Liver (tissue), 8 donors: ENCODE measurements at regions not wholly inside any gene's neighbourhood (a gene's known extent, or its start where the extent isn't known, plus 50 kb on each side); places are given as distances from the start of the nearest gene placed in this dataset.

Experiments used
- DNase-seq: peaks from one replicate; pipeline ENCODE4 v3.0.0-alpha.2; 2017; ENCODE audit warnings: low spot score
- H3K27ac ChIP-seq, 2 donors: one replicate each; pipeline ENCODE4 v1.7.0; 2013; ENCODE audit warnings: inconsistent platforms in 2 of 2, low read length in 2 of 2, control low read depth in 1 of 2, low read depth in 1 of 2, mild to moderate bottlenecking in 1 of 2
- H3K27me3 ChIP-seq, 4 donors: one replicate each; pipeline versions ENCODE4 v1.6.1 to v1.7.0; 2013; ENCODE audit warnings: low read length in 3 of 4, inconsistent platforms in 1 of 4, mild to moderate bottlenecking in 1 of 4, moderate library complexity in 1 of 4; ENCODE audit not compliant: control insufficient read depth in 4 of 4, insufficient read depth in 4 of 4
- H3K36me3 ChIP-seq, 4 donors: one replicate each; pipeline versions ENCODE4 v1.6.1 to v1.7.0; 2013; ENCODE audit warnings: low read length in 3 of 4, mild to moderate bottlenecking in 3 of 4, low read depth in 1 of 4, moderate library complexity in 1 of 4; ENCODE audit not compliant: control insufficient read depth in 4 of 4, insufficient read depth in 3 of 4
- H3K4me1 ChIP-seq, 4 donors: one replicate each; pipeline versions ENCODE4 v1.6.1 to v1.7.0; 2013; ENCODE audit warnings: low read length in 3 of 4, mild to moderate bottlenecking in 3 of 4, moderate library complexity in 1 of 4; ENCODE audit not compliant: control insufficient read depth in 4 of 4, insufficient read depth in 4 of 4
- H3K4me3 ChIP-seq, 3 donors: one replicate each; pipeline versions ENCODE4 v1.6.1 to v1.7.0; 2013; ENCODE audit warnings: low read length in 3 of 3, control low read depth in 1 of 3, low read depth in 1 of 3, mild to moderate bottlenecking in 1 of 3
- H3K9ac ChIP-seq, 2 donors: one replicate each; pipeline ENCODE4 v1.7.0; 2013; ENCODE audit warnings: low read length in 2 of 2, mild to moderate bottlenecking in 2 of 2, moderate library complexity in 2 of 2, control low read depth in 1 of 2, low read depth in 1 of 2
- H3K9me3 ChIP-seq, 4 donors: one replicate each; pipeline versions ENCODE4 v1.6.1 to v1.7.0; 2013; ENCODE audit warnings: low read length in 3 of 4; ENCODE audit not compliant: control insufficient read depth in 4 of 4
- EGR1 ChIP-seq, 2 donors: IDR thresholded peaks; 2 replicates each; pipeline ENCODE4 v1.6.1; 2016 to 2018; ENCODE audit warnings: antibody characterized with exemption in 2 of 2, low read depth in 2 of 2
- FOXA1 ChIP-seq: IDR thresholded peaks from 2 replicates; pipeline ENCODE4 v1.6.1; 2016; ENCODE audit warnings: antibody characterized with exemption
- FOXA2 ChIP-seq: IDR thresholded peaks from 2 replicates; pipeline ENCODE4 v1.6.1; 2016; ENCODE audit warnings: antibody characterized with exemption
- GABPA ChIP-seq, 2 donors: IDR thresholded peaks in 1 of 2; conservative IDR thresholded peaks in 1 of 2; 2 replicates each; pipeline ENCODE4 v1.6.1; 2016; ENCODE audit warnings: antibody characterized with exemption in 2 of 2, mild to moderate bottlenecking in 1 of 2, moderate library complexity in 1 of 2
- HNF4G ChIP-seq: IDR thresholded peaks from 2 replicates; pipeline ENCODE4 v1.6.1; 2016; ENCODE audit warnings: antibody characterized with exemption
- JUND ChIP-seq, 2 donors: IDR thresholded peaks; 2 replicates each; pipeline ENCODE4 v1.6.1; 2016; ENCODE audit warnings: antibody characterized with exemption in 2 of 2
- NR2F2 ChIP-seq: IDR thresholded peaks from 2 replicates; pipeline ENCODE4 v1.6.1; 2016; ENCODE audit warnings: antibody characterized with exemption
- RAD21 ChIP-seq, 2 donors: IDR thresholded peaks; 2 replicates each; pipeline ENCODE4 v1.6.1; 2016; ENCODE audit warnings: antibody characterized with exemption in 2 of 2, mild to moderate bottlenecking in 2 of 2
- RXRA ChIP-seq, 2 donors: IDR thresholded peaks; 2 replicates each; pipeline ENCODE4 v1.6.1; 2017 to 2018; ENCODE audit warnings: antibody characterized with exemption in 2 of 2, mild to moderate bottlenecking in 1 of 2
- SP1 ChIP-seq: IDR thresholded peaks from 2 replicates; pipeline ENCODE4 v1.6.1; 2018; ENCODE audit warnings: antibody characterized with exemption, mild to moderate bottlenecking
- TAF1 ChIP-seq: conservative IDR thresholded peaks from 2 replicates; pipeline ENCODE4 v1.6.1; 2016; ENCODE audit warnings: antibody characterized with exemption, mild to moderate bottlenecking
- YY1 ChIP-seq: IDR thresholded peaks from 2 replicates; pipeline ENCODE4 v1.6.1; 2016; ENCODE audit warnings: antibody characterized with exemption, mild to moderate bottlenecking
- WGBS: extraction: QIAGEN DNeasy Blood & Tissue Kit; methylation state at CpG from one replicate; pipeline ENCODE4 v1.1.7; 2013; 5-methylcytosine and 5-hydroxymethylcytosine counted together
- TF ChIP-seq, protein P1 (sequence below): IDR thresholded peaks from 2 replicates; pipeline ENCODE4 v1.6.1; 2016; ENCODE audit warnings: antibody characterized with exemption, mild to moderate bottlenecking
- TF ChIP-seq, protein P2 (sequence below): IDR thresholded peaks from 2 replicates; pipeline ENCODE4 v1.6.1; 2016; ENCODE audit warnings: antibody characterized with exemption
- TF ChIP-seq, protein P3 (sequence below): fragments of 150-350 bp; IDR thresholded peaks from 2 replicates; pipeline ENCODE4 v1.5.1; 2017; ENCODE audit warnings: improper control_type of control experiment, low read depth, low read length; ENCODE audit not compliant: missing input control
- TF ChIP-seq, protein P4 (sequence below): IDR thresholded peaks from 2 replicates; pipeline ENCODE4 v1.6.1; 2016; ENCODE audit warnings: antibody characterized with exemption
- donor health status: healthy.
- donor health status: healthy.
- donor health status: healthy.
- donor health status: healthy.
- donor health status: healthy.

DNA sequence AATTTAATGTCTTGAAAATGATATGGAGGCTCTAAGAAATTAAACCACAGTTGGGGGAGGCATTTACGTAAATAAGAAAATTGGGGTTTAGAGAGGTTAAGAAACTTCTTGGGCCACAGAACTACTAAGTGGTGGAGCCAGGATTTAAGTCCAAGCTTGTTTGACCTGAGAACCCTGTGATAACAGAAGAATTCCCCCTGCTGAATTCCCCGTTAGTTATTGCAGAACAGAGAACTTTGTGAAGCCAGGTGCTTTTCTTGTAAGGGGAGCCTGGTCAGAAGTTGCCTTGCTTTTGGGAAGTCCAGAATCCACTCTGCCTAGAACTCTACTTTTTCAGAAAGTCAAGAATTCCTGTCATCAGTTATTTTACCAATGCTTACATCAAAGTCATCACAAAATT is 309.3 kb upstream of the SEMA6A start:
- 88% methylated on average over 2 of the region's 2 CpGs for WGBS
- Histone ChIP-seq H3K27me3 (no peaks in the 10 kb centered on the region), H3K9ac (no peak overlapping the region), H3K4me1 (no peaks in the 10 kb centered on the region), H3K36me3 (no peaks in the 10 kb centered on the region), H3K9me3 (peaks cover 0 to 4% (median 0%) of the 10 kb centered on the region in 4 donors), H3K27ac (no peak overlapping the region), H3K4me3 (no peak overlapping the region)
- TF ChIP-seq FOXA1 (no peak), JUND (IDR thresholded peaks at IDR 0.05) (no peak), RAD21 (IDR thresholded peaks at IDR 0.05) (no peak), FOXA2 (no peak)
- no peak for DNase-seq

DNA sequence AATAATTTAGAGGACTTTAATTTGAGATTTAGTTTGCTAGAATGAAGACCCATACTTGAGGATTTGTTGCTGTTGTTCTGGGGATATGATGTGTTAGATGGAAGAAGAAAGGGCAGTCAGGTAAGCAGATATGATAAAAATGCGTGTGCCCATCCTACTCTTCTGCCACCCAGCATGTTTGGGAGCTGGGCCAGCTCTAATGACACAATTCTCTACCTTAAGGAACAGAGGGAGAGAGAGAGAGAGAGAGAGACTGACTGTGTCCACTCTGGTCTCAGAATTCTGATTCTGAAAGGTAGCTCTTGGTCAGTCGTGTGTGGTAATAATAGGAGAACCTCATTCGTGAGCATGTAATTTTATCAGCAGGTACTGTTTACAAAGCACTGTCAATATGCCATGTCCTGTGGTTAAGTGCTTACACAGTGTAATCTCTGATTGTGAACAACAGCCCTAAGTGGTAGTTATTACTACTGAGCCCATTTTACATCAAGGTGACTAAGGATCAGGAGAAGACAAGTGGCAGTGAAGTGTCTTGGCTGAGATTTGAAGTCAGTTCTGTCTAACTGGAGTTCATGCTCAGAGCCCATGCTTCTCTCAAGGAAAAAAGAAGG is 307.4 kb upstream of the SEMA6A start:
- Histone ChIP-seq H3K4me1 (no peaks in the 10 kb centered on the region), H3K9ac (no peak overlapping the region), H3K36me3 (no peaks in the 10 kb centered on the region), H3K27me3 (no peaks in the 10 kb centered on the region), H3K27ac (no peak overlapping the region), H3K9me3 (peaks cover 0 to 4% (median 0%) of the 10 kb centered on the region in 4 donors), H3K4me3 (no peak overlapping the region)
- TF ChIP-seq YY1 (no peak), FOXA2 (peak; percentile 9)
- no peak for DNase-seq
- WGBS, result 41% methylated on average over 3 of the region's 3 CpGs

DNA sequence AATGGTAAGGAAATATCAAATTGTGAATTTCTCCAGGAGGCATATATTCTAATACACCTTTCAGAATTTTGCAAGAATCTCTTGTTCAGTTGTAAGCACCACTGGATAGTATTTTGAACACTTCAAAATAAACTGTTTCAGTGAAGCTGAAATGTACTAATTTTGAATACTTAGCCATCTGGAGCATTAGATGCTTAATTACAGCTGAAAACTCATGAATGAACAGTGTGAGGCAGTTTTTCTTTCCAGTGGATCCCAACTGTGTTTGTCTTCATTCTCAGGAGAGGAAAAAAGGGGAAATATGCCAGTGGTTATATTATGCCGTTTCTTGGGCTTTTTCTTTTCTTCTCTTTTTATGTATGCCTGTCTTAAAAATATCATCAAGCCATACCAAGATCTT is 306.0 kb upstream of the SEMA6A start:
- DNase-seq, result no peak
- peaks cover 0 to 4% (median 0%) of the 10 kb centered on the region in 4 donors for H3K9me3 ChIP-seq
- no peak overlapping the region for H3K9ac ChIP-seq
- H3K4me1 ChIP-seq, result no peaks in the 10 kb centered on the region
- no peaks in the 10 kb centered on the region for H3K27me3 ChIP-seq
- TF ChIP-seq, protein P1, sequence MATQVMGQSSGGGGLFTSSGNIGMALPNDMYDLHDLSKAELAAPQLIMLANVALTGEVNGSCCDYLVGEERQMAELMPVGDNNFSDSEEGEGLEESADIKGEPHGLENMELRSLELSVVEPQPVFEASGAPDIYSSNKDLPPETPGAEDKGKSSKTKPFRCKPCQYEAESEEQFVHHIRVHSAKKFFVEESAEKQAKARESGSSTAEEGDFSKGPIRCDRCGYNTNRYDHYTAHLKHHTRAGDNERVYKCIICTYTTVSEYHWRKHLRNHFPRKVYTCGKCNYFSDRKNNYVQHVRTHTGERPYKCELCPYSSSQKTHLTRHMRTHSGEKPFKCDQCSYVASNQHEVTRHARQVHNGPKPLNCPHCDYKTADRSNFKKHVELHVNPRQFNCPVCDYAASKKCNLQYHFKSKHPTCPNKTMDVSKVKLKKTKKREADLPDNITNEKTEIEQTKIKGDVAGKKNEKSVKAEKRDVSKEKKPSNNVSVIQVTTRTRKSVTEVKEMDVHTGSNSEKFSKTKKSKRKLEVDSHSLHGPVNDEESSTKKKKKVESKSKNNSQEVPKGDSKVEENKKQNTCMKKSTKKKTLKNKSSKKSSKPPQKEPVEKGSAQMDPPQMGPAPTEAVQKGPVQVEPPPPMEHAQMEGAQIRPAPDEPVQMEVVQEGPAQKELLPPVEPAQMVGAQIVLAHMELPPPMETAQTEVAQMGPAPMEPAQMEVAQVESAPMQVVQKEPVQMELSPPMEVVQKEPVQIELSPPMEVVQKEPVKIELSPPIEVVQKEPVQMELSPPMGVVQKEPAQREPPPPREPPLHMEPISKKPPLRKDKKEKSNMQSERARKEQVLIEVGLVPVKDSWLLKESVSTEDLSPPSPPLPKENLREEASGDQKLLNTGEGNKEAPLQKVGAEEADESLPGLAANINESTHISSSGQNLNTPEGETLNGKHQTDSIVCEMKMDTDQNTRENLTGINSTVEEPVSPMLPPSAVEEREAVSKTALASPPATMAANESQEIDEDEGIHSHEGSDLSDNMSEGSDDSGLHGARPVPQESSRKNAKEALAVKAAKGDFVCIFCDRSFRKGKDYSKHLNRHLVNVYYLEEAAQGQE, result no peak
- TF ChIP-seq RXRA (IDR thresholded peaks at IDR 0.05) (no peak), TAF1 (no peak), RAD21 (IDR thresholded peaks at IDR 0.05) (no peak), FOXA2 (no peak)
- TF ChIP-seq, protein P2, sequence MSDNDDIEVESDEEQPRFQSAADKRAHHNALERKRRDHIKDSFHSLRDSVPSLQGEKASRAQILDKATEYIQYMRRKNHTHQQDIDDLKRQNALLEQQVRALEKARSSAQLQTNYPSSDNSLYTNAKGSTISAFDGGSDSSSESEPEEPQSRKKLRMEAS, result no peak
- H3K4me3 ChIP-seq, result no peak overlapping the region
- no peak overlapping the region for H3K27ac ChIP-seq
- no peaks in the 10 kb centered on the region for H3K36me3 ChIP-seq
- 83% methylated on average over 1 of the region's 1 CpG for WGBS

DNA sequence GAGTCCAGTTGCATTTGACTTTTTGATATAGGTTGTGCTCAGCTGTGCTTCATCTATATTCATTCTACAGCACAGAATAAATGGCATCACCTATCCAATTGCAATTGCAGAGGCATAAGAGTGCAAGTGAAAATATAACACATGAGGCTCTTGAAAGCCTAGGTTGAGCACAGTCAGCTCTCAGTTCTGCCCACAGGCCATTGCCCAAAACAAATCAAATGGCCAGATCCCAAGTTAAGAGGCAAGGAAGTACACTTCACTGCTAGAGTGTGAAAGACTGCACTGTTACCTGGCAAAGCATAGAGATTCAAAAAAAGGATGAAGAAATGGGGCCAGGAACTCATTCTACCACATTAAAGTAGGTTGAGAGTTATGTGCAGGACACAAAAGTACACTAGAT is 305.5 kb upstream of the SEMA6A start:
- Histone ChIP-seq H3K4me3 (no peak overlapping the region), H3K9me3 (peaks cover 0 to 4% (median 0%) of the 10 kb centered on the region in 4 donors), H3K27me3 (no peaks in the 10 kb centered on the region), H3K36me3 (no peaks in the 10 kb centered on the region), H3K27ac (no peak overlapping the region), H3K4me1 (no peaks in the 10 kb centered on the region), H3K9ac (no peak overlapping the region)
- no peak for DNase-seq
- no peak for TF ChIP-seq JUND (IDR thresholded peaks at IDR 0.05)
- no peak for TF ChIP-seq EGR1 (IDR thresholded peaks at IDR 0.05; ENCODE audit: low read depth in 2 of 2)
- TF ChIP-seq GABPA (IDR thresholded peaks at IDR 0.05 in 1 of 2, conservative IDR thresholded peaks at IDR 0.05 in 1 of 2), result no peak
- no peak for TF ChIP-seq TAF1
- TF ChIP-seq FOXA2, result no peak
- no peak for TF ChIP-seq NR2F2
- TF ChIP-seq, protein P3, sequence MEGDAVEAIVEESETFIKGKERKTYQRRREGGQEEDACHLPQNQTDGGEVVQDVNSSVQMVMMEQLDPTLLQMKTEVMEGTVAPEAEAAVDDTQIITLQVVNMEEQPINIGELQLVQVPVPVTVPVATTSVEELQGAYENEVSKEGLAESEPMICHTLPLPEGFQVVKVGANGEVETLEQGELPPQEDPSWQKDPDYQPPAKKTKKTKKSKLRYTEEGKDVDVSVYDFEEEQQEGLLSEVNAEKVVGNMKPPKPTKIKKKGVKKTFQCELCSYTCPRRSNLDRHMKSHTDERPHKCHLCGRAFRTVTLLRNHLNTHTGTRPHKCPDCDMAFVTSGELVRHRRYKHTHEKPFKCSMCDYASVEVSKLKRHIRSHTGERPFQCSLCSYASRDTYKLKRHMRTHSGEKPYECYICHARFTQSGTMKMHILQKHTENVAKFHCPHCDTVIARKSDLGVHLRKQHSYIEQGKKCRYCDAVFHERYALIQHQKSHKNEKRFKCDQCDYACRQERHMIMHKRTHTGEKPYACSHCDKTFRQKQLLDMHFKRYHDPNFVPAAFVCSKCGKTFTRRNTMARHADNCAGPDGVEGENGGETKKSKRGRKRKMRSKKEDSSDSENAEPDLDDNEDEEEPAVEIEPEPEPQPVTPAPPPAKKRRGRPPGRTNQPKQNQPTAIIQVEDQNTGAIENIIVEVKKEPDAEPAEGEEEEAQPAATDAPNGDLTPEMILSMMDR, result no peak
- no peak for TF ChIP-seq RXRA (IDR thresholded peaks at IDR 0.05)
- no peak for TF ChIP-seq RAD21 (IDR thresholded peaks at IDR 0.05)
- no peak for TF ChIP-seq HNF4G
- no peak for TF ChIP-seq SP1
- TF ChIP-seq, protein P2, result no peak
- TF ChIP-seq, protein P4, sequence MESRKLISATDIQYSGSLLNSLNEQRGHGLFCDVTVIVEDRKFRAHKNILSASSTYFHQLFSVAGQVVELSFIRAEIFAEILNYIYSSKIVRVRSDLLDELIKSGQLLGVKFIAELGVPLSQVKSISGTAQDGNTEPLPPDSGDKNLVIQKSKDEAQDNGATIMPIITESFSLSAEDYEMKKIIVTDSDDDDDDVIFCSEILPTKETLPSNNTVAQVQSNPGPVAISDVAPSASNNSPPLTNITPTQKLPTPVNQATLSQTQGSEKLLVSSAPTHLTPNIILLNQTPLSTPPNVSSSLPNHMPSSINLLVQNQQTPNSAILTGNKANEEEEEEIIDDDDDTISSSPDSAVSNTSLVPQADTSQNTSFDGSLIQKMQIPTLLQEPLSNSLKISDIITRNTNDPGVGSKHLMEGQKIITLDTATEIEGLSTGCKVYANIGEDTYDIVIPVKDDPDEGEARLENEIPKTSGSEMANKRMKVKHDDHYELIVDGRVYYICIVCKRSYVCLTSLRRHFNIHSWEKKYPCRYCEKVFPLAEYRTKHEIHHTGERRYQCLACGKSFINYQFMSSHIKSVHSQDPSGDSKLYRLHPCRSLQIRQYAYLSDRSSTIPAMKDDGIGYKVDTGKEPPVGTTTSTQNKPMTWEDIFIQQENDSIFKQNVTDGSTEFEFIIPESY, result no peak
- no peak for TF ChIP-seq FOXA1
